Karpas-422 (cell line): ENCODE measurements at regions not wholly inside any gene's neighbourhood (a gene's known extent, or its start where the extent isn't known, plus 50 kb on each side); places are given as distances from the start of the nearest gene placed in this dataset.

ENCODE experiments used
- DNase-seq: peaks from one replicate; pipeline ENCODE4 v3.0.0-alpha.2; 2015
- H2AFZ ChIP-seq: fragments of 200-600 bp; sonication (generic); 2 replicates; pipeline ENCODE4 v1.6.1; 2014; ENCODE audit warnings: antibody characterized with exemption, low read length, mixed read lengths
- H3K27ac ChIP-seq: fragments of 200-600 bp; sonication (generic); 2 replicates; pipeline ENCODE4 v1.5.1; 2014; ENCODE audit warnings: mild to moderate bottlenecking, low read length, moderate library complexity
- H3K27me3 ChIP-seq: fragments of 200-600 bp; sonication (generic); 2 replicates; pipeline ENCODE4 v1.6.1; 2014; ENCODE audit warnings: low read length, mixed read lengths
- H3K36me3 ChIP-seq: fragments of 200-600 bp; sonication (generic); 2 replicates; pipeline ENCODE4 v1.6.1; 2014; ENCODE audit warnings: low read length, mixed read lengths; ENCODE audit not compliant: insufficient read depth
- H3K4me1 ChIP-seq: fragments of 200-600 bp; sonication (generic); 2 replicates; pipeline ENCODE4 v1.6.1; 2014; ENCODE audit warnings: mild to moderate bottlenecking, low read length, mixed read lengths
- H3K4me2 ChIP-seq: fragments of 200-600 bp; sonication (generic); 2 replicates; pipeline ENCODE4 v1.6.1; 2014; ENCODE audit warnings: low read length, low read depth, mild to moderate bottlenecking; ENCODE audit not compliant: poor library complexity, severe bottlenecking
- H3K4me3 ChIP-seq: fragments of 200-600 bp; sonication (generic); 2 replicates; pipeline ENCODE4 v1.5.1; 2014; ENCODE audit warnings: mild to moderate bottlenecking, antibody characterized with exemption, low read length, mixed read lengths
- H3K79me2 ChIP-seq: fragments of 200-600 bp; sonication (generic); 2 replicates; pipeline ENCODE4 v1.6.1; 2014; ENCODE audit warnings: mild to moderate bottlenecking, low read length, mixed read lengths
- H3K9ac ChIP-seq: fragments of 200-600 bp; sonication (generic); 2 replicates; pipeline ENCODE4 v1.6.0; 2014; ENCODE audit warnings: low read length
- H3K9me2 ChIP-seq: fragments of 200-600 bp; sonication (generic), shearing (Covaris generic); replicated peaks from 2 replicates; pipeline ENCODE4 v1.6.0; 2014; ENCODE audit warnings: mild to moderate bottlenecking, low read length, moderate library complexity; ENCODE audit not compliant: insufficient read depth
- H3K9me3 ChIP-seq: fragments of 300-700, 200-600 bp; sonication (generic); 2 replicates; pipeline ENCODE4 v1.6.1; 2014; ENCODE audit warnings: low read length, mixed read lengths
- H4K20me1 ChIP-seq: fragments of 200-600 bp; sonication (generic); 2 replicates; pipeline ENCODE4 v1.6.1; 2014; ENCODE audit warnings: mild to moderate bottlenecking, antibody characterized with exemption, low read length, low read depth; ENCODE audit not compliant: insufficient read depth

DNA sequence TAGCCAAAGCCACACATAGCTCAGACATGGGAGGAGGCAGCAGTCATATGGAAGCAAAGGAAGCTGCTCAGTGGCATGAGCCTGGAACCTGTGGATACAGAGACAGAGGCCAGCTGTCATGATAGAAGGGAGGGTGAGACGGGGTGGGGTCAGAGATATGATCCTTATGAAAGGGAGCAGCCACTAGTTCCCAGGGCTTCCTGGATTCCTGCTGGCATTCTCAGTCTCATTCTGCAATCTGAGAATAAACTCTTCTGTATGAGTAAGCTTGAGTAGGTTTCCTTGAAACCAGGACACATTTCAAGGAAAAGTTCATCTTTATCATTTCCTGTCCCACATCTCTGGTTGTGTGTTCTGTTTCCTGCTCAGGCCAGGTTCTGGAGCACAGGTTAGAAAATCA is 220.2 kb upstream of the SNX19 start:
- H3K9ac ChIP-seq, result no peak overlapping the region
- no peak overlapping the region for H2AFZ ChIP-seq
- H3K9me3 ChIP-seq, result no peaks in the 10 kb centered on the region

DNA sequence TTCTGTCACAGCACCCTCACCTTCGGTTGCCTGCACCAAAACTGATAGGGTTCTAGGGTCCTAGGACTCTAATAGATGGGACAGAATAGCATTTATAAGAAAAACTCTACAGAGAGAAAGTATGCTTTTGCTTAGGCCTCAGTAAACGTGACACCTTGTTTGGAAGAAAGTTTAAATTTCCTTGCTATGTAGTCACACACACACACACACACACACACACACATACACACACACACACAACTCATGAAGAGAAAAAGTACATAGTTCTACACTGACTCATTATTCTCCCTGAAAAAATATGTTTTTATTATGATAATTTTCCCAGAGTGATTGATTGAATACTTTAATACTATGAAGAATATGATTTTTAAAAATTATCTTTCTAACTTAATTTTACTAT is 220.8 kb upstream of the SNX19 start:
- Histone ChIP-seq H3K79me2 (no peaks in the 10 kb centered on the region), H3K27me3 (no peaks in the 10 kb centered on the region), H3K4me3 (no peak overlapping the region), H3K9me2 (no peaks in the 10 kb centered on the region), H3K4me2 (no peak overlapping the region), H3K9me3 (no peaks in the 10 kb centered on the region), H4K20me1 (no peaks in the 10 kb centered on the region), H3K36me3 (no peaks in the 10 kb centered on the region), H3K9ac (no peak overlapping the region), H3K27ac (no peak overlapping the region), H2AFZ (no peak overlapping the region), H3K4me1 (peaks cover 11% of the 10 kb centered on the region)
- no peak for DNase-seq

More for the DNA sequence above, 220.2 kb upstream of the SNX19 start:
- no peaks in the 10 kb centered on the region for H3K9me2 ChIP-seq
- H3K4me2 ChIP-seq, result no peak overlapping the region
- no peak for DNase-seq
- no peaks in the 10 kb centered on the region for H4K20me1 ChIP-seq
- peaks cover 11% of the 10 kb centered on the region for H3K4me1 ChIP-seq
- H3K79me2 ChIP-seq, result no peaks in the 10 kb centered on the region
- no peaks in the 10 kb centered on the region for H3K36me3 ChIP-seq
- H3K27me3 ChIP-seq, result no peaks in the 10 kb centered on the region
- no peak overlapping the region for H3K4me3 ChIP-seq
- H3K27ac ChIP-seq, result no peak overlapping the region

- no peak for DNase-seq
- Histone ChIP-seq H3K9me2 (no peaks in the 10 kb centered on the region), H3K4me3 (no peak overlapping the region), H3K4me1 (peaks cover 11% of the 10 kb centered on the region), H3K36me3 (no peaks in the 10 kb centered on the region), H3K9me3 (no peaks in the 10 kb centered on the region), H3K27me3 (no peaks in the 10 kb centered on the region), H4K20me1 (no peaks in the 10 kb centered on the region), H3K4me2 (no peak overlapping the region), H3K79me2 (no peaks in the 10 kb centered on the region), H3K9ac (no peak overlapping the region), H2AFZ (no peak overlapping the region), H3K27ac (no peak overlapping the region)
Measured at GRCh38 chr11:131138731-131139130, 222.5 kb upstream of the SNX19 start.

DNA sequence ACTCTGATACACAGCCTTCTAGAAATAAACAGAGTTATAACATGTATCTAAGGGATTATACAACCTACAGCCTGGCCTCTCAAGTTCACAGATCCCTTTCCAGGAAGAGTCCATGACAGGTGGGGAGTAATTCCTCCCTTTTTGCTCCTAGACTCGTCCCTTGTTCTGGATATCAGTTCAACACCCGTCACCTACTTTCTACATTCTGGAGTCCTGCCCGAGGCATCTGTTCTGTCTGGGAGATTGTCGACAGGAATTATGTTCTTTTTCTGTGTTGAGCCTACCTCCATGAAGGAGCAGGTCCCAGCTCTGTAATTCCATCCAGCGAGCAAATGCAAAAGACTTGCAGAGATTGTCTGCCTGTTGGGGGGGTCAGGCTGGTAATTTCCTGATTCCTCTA is 224.6 kb upstream of the NTM start:
- no peaks in the 10 kb centered on the region for H3K79me2 ChIP-seq
- H2AFZ ChIP-seq, result no peak overlapping the region
- no peak for DNase-seq
- no peak overlapping the region for H3K9ac ChIP-seq
- no peak overlapping the region for H3K27ac ChIP-seq
- no peaks in the 10 kb centered on the region for H3K27me3 ChIP-seq
- no peak overlapping the region for H3K4me3 ChIP-seq
- no peaks in the 10 kb centered on the region for H3K9me2 ChIP-seq
- no peak overlapping the region for H3K4me2 ChIP-seq
- no peaks in the 10 kb centered on the region for H3K9me3 ChIP-seq
- no peaks in the 10 kb centered on the region for H3K36me3 ChIP-seq
- no peaks in the 10 kb centered on the region for H3K4me1 ChIP-seq
- H4K20me1 ChIP-seq, result no peaks in the 10 kb centered on the region

DNA sequence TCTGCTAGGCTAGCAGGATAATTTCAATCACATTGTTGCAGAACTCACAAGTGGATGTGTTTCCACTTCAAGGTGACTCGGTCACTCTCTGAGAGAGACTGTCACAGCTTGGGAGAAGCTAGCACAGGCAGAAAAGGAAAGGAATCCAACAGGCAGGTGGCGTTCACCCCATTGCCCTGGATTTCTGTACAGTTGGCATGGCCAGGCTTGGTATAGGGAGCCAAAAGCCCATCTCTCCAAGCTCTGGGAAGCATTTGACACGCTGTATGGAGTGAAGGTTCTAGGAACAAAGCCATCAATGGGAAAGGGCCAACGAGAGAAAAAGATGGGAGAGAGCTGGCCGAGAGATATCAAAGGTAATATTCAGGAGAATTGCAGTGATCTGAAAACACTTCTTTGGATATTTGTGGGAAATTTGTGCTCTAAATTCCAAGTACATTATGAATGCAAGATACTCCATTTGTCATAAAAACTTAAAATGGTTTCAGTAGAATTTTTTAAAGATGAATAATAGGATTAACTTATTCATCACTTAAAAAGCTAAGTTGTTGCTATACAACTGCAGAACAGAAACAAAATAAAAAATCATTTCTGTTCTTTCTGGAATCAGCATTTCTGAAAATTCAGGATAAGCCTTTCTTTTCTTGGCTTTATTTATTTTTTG is 223.5 kb upstream of the NTM start:
- H3K27ac ChIP-seq, result no peak overlapping the region
- H3K4me2 ChIP-seq, result no peak overlapping the region
- H3K27me3 ChIP-seq, result no peaks in the 10 kb centered on the region
- H3K9ac ChIP-seq, result no peak overlapping the region
- DNase-seq, result no peak
- H2AFZ ChIP-seq, result no peak overlapping the region
- H3K9me2 ChIP-seq, result no peaks in the 10 kb centered on the region
- H3K9me3 ChIP-seq, result no peaks in the 10 kb centered on the region
- no peaks in the 10 kb centered on the region for H3K36me3 ChIP-seq
- H3K4me1 ChIP-seq, result no peaks in the 10 kb centered on the region
- H3K79me2 ChIP-seq, result no peaks in the 10 kb centered on the region
- no peaks in the 10 kb centered on the region for H4K20me1 ChIP-seq
- H3K4me3 ChIP-seq, result no peak overlapping the region

GRCh38 chr11:131154351-131154750 is 216.1 kb upstream of the NTM start:
- Histone ChIP-seq H3K27me3 (no peaks in the 10 kb centered on the region), H2AFZ (no peak overlapping the region), H3K9me3 (no peaks in the 10 kb centered on the region), H3K9ac (no peak overlapping the region), H3K4me1 (no peaks in the 10 kb centered on the region), H3K9me2 (no peaks in the 10 kb centered on the region), H3K4me2 (no peak overlapping the region), H3K27ac (no peak overlapping the region), H3K36me3 (no peaks in the 10 kb centered on the region), H3K4me3 (no peak overlapping the region), H4K20me1 (no peaks in the 10 kb centered on the region), H3K79me2 (no peaks in the 10 kb centered on the region)
- no peak for DNase-seq

- Histone ChIP-seq H3K27me3 (no peaks in the 10 kb centered on the region), H2AFZ (no peak overlapping the region), H3K4me2 (no peak overlapping the region), H3K27ac (no peak overlapping the region), H3K9me2 (no peaks in the 10 kb centered on the region), H3K79me2 (no peaks in the 10 kb centered on the region), H3K9ac (no peak overlapping the region), H3K9me3 (no peaks in the 10 kb centered on the region), H3K4me3 (no peak overlapping the region), H3K4me1 (no peaks in the 10 kb centered on the region), H3K36me3 (no peaks in the 10 kb centered on the region), H4K20me1 (no peaks in the 10 kb centered on the region)
- DNase-seq, result no peak
Measured at GRCh38 chr11:131157678-131158077, 212.7 kb upstream of the NTM start.

- no peaks in the 10 kb centered on the region for H3K9me3 ChIP-seq
- H3K4me3 ChIP-seq, result no peak overlapping the region
- H3K36me3 ChIP-seq, result no peaks in the 10 kb centered on the region
- no peak for DNase-seq
- no peak overlapping the region for H3K9ac ChIP-seq
- H4K20me1 ChIP-seq, result no peaks in the 10 kb centered on the region
- H3K4me1 ChIP-seq, result no peaks in the 10 kb centered on the region
- H3K79me2 ChIP-seq, result no peaks in the 10 kb centered on the region
- H3K4me2 ChIP-seq, result no peak overlapping the region
- H2AFZ ChIP-seq, result no peak overlapping the region
- H3K27ac ChIP-seq, result no peak overlapping the region
- H3K27me3 ChIP-seq, result no peaks in the 10 kb centered on the region
- H3K9me2 ChIP-seq, result no peaks in the 10 kb centered on the region
Measured at GRCh38 chr11:131160846-131161245, 209.6 kb upstream of the NTM start.

GRCh38 chr11:131163613-131164012 is 206.8 kb upstream of the NTM start:
- H3K36me3 ChIP-seq, result no peaks in the 10 kb centered on the region
- H3K27ac ChIP-seq, result no peak overlapping the region
- H3K27me3 ChIP-seq, result no peaks in the 10 kb centered on the region
- H3K4me2 ChIP-seq, result no peak overlapping the region
- no peak overlapping the region for H2AFZ ChIP-seq
- H3K9ac ChIP-seq, result no peak overlapping the region
- no peaks in the 10 kb centered on the region for H3K79me2 ChIP-seq
- no peak for DNase-seq
- no peaks in the 10 kb centered on the region for H4K20me1 ChIP-seq
- no peaks in the 10 kb centered on the region for H3K9me3 ChIP-seq
- no peaks in the 10 kb centered on the region for H3K4me1 ChIP-seq
- H3K9me2 ChIP-seq, result no peaks in the 10 kb centered on the region
- H3K4me3 ChIP-seq, result no peak overlapping the region
